GM18868 (cell line): ENCODE measurements at regions not wholly inside any gene's neighbourhood (a gene's known extent, or its start where the extent isn't known, plus 50 kb on each side); places are given as distances from the start of the nearest gene placed in this dataset.
"Not testable (repeated sequence)": the region's sequence is repeated elsewhere in the genome, so short reads cannot be mapped to it uniquely, and the experiment has no call there.

Source experiments
- ATAC-seq: cut with Tn5 transposase; IDR thresholded peaks from one replicate; pipeline ENCODE4 v1.9.1; 2021; ENCODE audit warnings: mild to moderate bottlenecking, moderate library complexity; ENCODE audit not compliant: unreplicated experiment

GRCh38 chr4:86522349-86522748, 71.8 kb upstream of the PTPN13 start:
- ATAC-seq = no peak

GRCh38 chr4:86523333-86523732, 70.8 kb upstream of the PTPN13 start:
- no peak for ATAC-seq

- ATAC-seq = not testable (repeated sequence)
Measured at GRCh38 chr4:86527713-86528112, 66.4 kb upstream of the PTPN13 start.

- ATAC-seq = no peak
Measured at GRCh38 chr4:86529436-86529835, 64.7 kb upstream of the PTPN13 start.

- no peak for ATAC-seq
Measured at GRCh38 chr4:86530183-86530582, 63.9 kb upstream of the PTPN13 start.

GRCh38 chr4:86531440-86531839, 62.7 kb upstream of the PTPN13 start:
- ATAC-seq = no peak

- no peak for ATAC-seq
Measured at GRCh38 chr4:86532851-86533250, 61.3 kb upstream of the PTPN13 start.

- ATAC-seq = no peak
Measured at GRCh38 chr4:86536151-86536550, 58.0 kb upstream of the PTPN13 start.

- ATAC-seq = no peak
Measured at GRCh38 chr4:86542319-86543027, 51.6 kb upstream of the PTPN13 start.

GRCh38 chr4:86543080-86543479, 51.0 kb upstream of the PTPN13 start:
- no peak for ATAC-seq

- no peak for ATAC-seq
Measured at GRCh38 chr4:86543560-86544309, 50.4 kb upstream of the PTPN13 start.

GRCh38 chr4:86544310-86544966, 49.7 kb upstream of the PTPN13 start:
- ATAC-seq = peak; percentile 88
